ENCODE measurements at regions not wholly inside any gene's neighbourhood (a gene's known extent, or its start where the extent isn't known, plus 50 kb on each side); places are given as distances from the start of the nearest gene placed in this dataset.

DNA sequence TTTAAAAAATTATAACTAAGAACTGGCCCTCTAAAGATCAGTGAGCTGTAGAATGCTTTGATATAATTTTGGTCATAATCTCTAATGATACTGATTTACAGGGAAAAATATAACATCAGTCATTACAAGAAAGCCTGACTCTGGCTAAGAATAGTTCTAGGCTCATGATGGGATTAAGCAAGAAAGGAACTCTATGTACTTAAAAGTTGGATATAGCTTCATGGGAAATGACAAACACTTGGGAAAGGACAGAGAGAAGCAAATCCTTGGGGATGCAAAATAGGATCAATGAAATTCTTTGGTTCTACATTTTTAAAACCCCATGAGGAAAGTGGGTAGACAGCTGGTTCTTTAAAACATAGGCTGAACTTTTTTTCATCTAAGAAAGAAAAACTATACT lies 472.7 kb upstream of the NR2F2 start:
- no peak for DNase-seq
- Histone ChIP-seq H3K27me3 (no peaks in the 10 kb centered on the region), H3K4me1 (no peaks in the 10 kb centered on the region), H3K4me3 (no peak overlapping the region), H3K9me3 (no peaks in the 10 kb centered on the region), H3K36me3 (no peaks in the 10 kb centered on the region), H3K27ac (peak overlapping the region in 2 of 4 donors; percentile 13 to 31)
- TF ChIP-seq POLR2A (IDR thresholded peaks at IDR 0.05), result no peak
- TF ChIP-seq, protein P1, sequence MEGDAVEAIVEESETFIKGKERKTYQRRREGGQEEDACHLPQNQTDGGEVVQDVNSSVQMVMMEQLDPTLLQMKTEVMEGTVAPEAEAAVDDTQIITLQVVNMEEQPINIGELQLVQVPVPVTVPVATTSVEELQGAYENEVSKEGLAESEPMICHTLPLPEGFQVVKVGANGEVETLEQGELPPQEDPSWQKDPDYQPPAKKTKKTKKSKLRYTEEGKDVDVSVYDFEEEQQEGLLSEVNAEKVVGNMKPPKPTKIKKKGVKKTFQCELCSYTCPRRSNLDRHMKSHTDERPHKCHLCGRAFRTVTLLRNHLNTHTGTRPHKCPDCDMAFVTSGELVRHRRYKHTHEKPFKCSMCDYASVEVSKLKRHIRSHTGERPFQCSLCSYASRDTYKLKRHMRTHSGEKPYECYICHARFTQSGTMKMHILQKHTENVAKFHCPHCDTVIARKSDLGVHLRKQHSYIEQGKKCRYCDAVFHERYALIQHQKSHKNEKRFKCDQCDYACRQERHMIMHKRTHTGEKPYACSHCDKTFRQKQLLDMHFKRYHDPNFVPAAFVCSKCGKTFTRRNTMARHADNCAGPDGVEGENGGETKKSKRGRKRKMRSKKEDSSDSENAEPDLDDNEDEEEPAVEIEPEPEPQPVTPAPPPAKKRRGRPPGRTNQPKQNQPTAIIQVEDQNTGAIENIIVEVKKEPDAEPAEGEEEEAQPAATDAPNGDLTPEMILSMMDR (IDR thresholded peaks at IDR 0.05), result no peak
- intact Hi-C loops (cut with DNase I), result no loop called here

DNA sequence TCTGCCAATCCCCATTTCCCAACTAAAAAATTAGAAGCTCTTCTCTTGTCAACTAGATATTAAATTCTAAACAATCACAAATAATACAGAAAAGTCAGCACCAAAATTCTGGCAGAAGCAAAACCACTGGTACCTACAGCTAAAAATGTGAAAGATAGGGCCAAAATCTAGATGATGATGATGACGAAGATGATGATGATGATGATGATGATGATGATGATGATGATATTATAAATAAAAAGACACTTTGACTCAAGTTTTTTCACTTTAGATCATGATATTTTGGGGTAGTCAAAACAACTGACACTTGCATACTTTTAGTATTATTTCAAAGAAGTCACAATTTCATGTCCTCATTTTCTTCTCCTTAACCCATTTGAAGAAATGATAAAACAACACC lies 470.1 kb upstream of the NR2F2 start:
- WGBS, 2 donors, result 83 to 95% methylated on average over 1 of the region's 1 CpG
- Histone ChIP-seq H3K9me3 (no peaks in the 10 kb centered on the region), H3K27me3 (no peaks in the 10 kb centered on the region), H3K36me3 (no peaks in the 10 kb centered on the region), H3K27ac (no peak overlapping the region), H3K4me1 (no peaks in the 10 kb centered on the region), H3K4me3 (no peak overlapping the region)
- TF ChIP-seq, protein P1 (IDR thresholded peaks at IDR 0.05), result no peak
- TF ChIP-seq POLR2A (IDR thresholded peaks at IDR 0.05), result no peak
- no peak for DNase-seq
- intact Hi-C loops (cut with DNase I), result no loop called here

DNA sequence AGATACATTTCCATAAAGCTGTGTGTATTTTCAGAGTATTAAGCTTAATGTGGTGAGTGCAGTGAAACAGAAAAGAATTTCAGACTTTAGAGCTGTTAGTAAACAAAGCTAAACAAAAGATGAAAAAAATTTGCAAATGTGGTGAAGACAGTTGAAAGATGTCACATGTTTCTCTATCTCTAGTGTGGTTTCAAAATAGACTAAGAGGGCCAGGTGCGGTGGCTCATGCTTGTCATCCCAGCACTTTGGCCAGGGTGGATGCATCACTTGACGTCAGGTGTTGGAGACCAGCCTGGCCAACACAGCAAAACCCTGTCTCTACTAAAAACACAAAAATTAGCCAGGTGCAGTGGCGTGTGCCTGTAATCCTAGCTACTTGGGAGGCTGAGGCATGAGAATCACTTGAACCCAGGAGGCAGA lies 466.0 kb upstream of the NR2F2 start:
- 60 to 72% methylated on average over 3 of the region's 3 CpGs for WGBS, 2 donors
- intact Hi-C loops (cut with DNase I), result no loop called here
- no peaks in the 10 kb centered on the region for H3K4me1 ChIP-seq
- TF ChIP-seq, protein P1 (IDR thresholded peaks at IDR 0.05), result no peak
- no peak for TF ChIP-seq POLR2A (IDR thresholded peaks at IDR 0.05)
- H3K9me3 ChIP-seq, result no peaks in the 10 kb centered on the region
- no peaks in the 10 kb centered on the region for H3K27me3 ChIP-seq
- DNase-seq, result no peak
- H3K27ac ChIP-seq, result no peak overlapping the region
- H3K4me3 ChIP-seq, result no peak overlapping the region
- H3K36me3 ChIP-seq, result no peaks in the 10 kb centered on the region

DNA sequence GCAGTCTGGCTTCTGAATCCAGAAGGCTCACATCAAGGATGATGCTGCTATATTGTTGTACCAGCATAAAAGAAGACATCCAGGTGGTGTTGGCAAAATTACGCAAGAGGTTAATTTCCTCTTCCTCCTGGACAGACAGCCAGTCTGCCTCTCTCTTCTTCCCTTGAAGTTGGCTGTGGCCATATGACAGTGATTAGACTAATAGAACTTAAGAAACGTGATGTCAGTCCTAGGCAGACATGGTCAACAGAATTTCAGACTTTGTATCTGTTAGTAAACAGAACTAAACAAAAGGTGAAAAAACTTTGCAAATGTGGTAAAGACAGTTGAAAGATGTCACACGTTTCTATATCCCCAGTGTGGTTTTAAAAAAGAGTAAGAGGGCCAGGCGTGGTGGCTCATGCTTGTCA lies 465.2 kb upstream of the NR2F2 start:
- Histone ChIP-seq H3K9me3 (no peaks in the 10 kb centered on the region), H3K4me3 (no peak overlapping the region), H3K27me3 (no peaks in the 10 kb centered on the region), H3K27ac (no peak overlapping the region), H3K36me3 (no peaks in the 10 kb centered on the region), H3K4me1 (no peaks in the 10 kb centered on the region)
- DNase-seq, result no peak
- TF ChIP-seq POLR2A (IDR thresholded peaks at IDR 0.05), result no peak
- TF ChIP-seq, protein P1 (IDR thresholded peaks at IDR 0.05), result no peak
- intact Hi-C loops (cut with DNase I), result no loop called here
- WGBS, 2 donors, result 69 to 73% methylated on average over 4 of the region's 4 CpGs

DNA sequence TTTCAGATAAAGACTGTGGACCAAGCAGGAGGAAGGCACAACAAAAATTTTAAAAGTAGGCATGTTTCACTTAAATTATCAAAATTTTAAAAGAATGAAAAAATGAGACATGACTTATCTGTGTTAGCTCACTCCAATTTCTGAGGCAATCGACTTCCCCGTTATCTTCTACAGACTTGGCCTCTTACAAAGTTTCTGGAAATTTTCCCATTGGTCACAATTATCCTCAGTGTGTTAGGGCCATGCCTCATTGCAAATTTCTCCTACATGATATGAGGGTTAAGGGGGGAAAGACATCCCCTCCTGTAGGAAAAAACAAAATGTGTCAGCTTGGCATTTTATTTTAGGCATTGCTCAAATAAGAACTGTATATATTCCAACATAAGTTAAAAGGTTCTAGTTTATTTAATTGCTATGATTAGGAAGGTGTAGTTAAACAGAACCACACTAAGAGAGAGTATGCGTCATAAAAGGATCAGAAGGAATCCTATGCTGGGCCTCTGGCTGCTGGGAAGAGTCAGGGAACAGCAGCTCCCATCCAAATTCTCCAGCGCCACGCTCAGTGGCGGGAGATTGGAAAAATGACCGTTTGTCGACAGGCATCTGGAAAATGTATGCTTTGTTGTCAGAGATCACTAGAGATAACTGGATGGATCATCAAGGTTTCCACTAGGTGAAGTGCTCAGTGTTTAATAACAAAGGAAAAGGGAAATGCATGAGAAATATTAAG lies 463.6 kb upstream of the NR2F2 start:
- no peak for DNase-seq

More for the DNA sequence above, 463.6 kb upstream of the NR2F2 start:
- WGBS, 2 donors, result 82 to 84% methylated on average over 8 of the region's 8 CpGs
- no peaks in the 10 kb centered on the region for H3K9me3 ChIP-seq
- TF ChIP-seq POLR2A (IDR thresholded peaks at IDR 0.05), result no peak
- TF ChIP-seq, protein P1 (IDR thresholded peaks at IDR 0.05), result no peak
- no peaks in the 10 kb centered on the region for H3K36me3 ChIP-seq
- H3K27ac ChIP-seq, result no peak overlapping the region
- H3K4me1 ChIP-seq, result no peaks in the 10 kb centered on the region
- intact Hi-C loops (cut with DNase I), result no loop called here
- no peaks in the 10 kb centered on the region for H3K27me3 ChIP-seq
- no peak overlapping the region for H3K4me3 ChIP-seq
